ENCODE measurements at regions not wholly inside any gene's neighbourhood (a gene's known extent, or its start where the extent isn't known, plus 50 kb on each side); places are given as distances from the start of the nearest gene placed in this dataset.

DNA sequence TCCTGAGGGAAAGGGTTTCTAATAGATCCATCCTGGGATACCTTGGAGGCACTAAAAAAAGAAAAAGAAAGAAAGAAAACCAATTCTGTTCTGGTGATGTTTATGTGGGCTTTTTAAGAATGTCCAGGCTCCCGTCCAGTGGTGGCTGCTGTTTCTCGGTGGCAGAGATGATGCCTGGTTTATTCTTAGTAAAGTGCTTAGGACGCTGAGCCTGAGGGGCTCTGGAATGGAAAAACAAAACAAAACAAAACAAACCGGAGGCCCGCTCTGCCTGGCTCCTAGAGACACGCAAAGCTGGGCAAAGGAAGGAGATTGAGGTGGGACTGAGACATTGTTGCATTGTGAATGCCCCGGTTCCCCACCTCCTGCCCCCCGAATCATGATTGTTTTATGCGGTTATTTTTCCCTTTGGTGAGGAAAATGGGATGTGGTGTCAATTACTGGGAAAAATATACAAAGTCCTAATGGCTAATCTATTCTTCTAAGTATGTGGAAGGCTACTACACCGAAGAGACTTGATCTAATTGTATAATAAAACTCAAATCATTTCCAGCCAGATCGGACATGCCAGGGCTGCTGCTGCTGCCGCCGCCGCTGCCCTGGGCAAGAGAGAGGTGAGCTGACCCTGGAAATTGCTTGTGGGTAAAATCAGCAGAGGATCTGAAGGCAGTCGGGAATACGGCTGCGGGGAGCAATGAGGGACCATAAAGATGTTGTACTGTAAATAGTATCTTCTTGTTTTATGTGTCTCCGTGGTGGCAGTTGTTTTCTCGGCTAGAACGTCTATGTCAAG lies 644.9 kb downstream of the CCDC171 start:
- WGBS (ENCODE audit: insufficient coverage): 93% methylated on average over 10 of the region's 20 CpGs

DNA sequence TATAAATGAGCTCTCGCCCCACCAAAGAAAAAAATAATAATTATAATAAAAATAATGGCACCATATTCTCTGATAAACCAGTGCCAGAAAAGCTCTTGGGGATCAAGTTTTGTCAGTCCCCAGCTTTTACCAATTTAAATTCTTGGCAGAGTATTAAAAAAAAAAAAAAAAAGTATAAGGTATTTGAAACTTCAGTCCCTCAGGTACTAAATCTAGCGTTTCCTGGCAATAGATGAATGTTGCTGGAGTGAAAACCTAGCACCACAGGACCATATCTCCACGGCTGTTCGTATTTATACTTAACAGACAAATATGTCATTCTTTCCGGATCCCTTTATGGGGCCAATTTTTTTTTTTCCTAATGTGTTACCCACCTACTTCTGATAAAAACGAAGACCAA lies 646.2 kb downstream of the CCDC171 start:
- POLR2A ChIA-PET: no interaction called here
- Histone ChIP-seq H3K27ac (ENCODE audit: low read length) (no peak overlapping the region), H3K4me3 (ENCODE audit: control insufficient read depth in 1 of 2, extremely low read depth in 1 of 2, low read length in 1 of 2) (no peak overlapping the region), H3K36me3 (ENCODE audit: control insufficient read depth in 2 of 2, extremely low read depth in 1 of 2, insufficient read depth in 1 of 2, low read length in 1 of 2) (no peaks in the 10 kb centered on the region), H3K4me1 (ENCODE audit: control insufficient read depth in 1 of 2, extremely low read depth in 1 of 2, insufficient read depth in 2 of 2, low read length in 2 of 2) (no peaks in the 10 kb centered on the region), H3K27me3 (replicated peaks in 1 of 2; ENCODE audit: control insufficient read depth in 2 of 2, extremely low read depth in 1 of 2, insufficient read depth in 2 of 2, low read length in 1 of 2) (no peaks in the 10 kb centered on the region), H3K9me3 (no peaks in the 10 kb centered on the region)
- ATAC-seq (replicated peaks in 1 of 4) (no peak), DNase-seq (no peak)
- Mint-ChIP-seq H3K9me3 (peaks cover 0 to 6% (median 3%) of the 10 kb centered on the region in 3 donors), H3K4me1 (no peaks in the 10 kb centered on the region), H3K27me3 (peaks cover 0 to 9% of the 10 kb centered on the region in 2 donors), H3K36me3 (no peaks in the 10 kb centered on the region), H3K27ac (no peak overlapping the region), H3K4me3 (no peak overlapping the region)
- CTCF ChIA-PET: interaction anchor here (0.5 to 0.7 kb wide), 2 partner anchors 13 to 331 kb away, joined by 3 to 5 read pairs; no protein-coding TSS in a partner anchor
- WGBS (ENCODE audit: insufficient coverage): 90% methylated on average over 2 of the region's 6 CpGs

More for the DNA sequence above, 644.9 kb downstream of the CCDC171 start:
- CTCF ChIA-PET: interaction anchor here in 1 of 2 donors (0.7 kb wide), 1 partner anchor 12 kb away, joined by 5 read pairs; no protein-coding TSS in a partner anchor
- ATAC-seq (replicated peaks in 1 of 4) (no peak), DNase-seq (no peak)
- H3K4me1 Mint-ChIP-seq: no peaks in the 10 kb centered on the region
- Histone ChIP-seq H3K4me1 (ENCODE audit: control insufficient read depth in 1 of 2, extremely low read depth in 1 of 2, insufficient read depth in 2 of 2, low read length in 2 of 2) (no peaks in the 10 kb centered on the region), H3K36me3 (ENCODE audit: control insufficient read depth in 2 of 2, extremely low read depth in 1 of 2, insufficient read depth in 1 of 2, low read length in 1 of 2) (no peaks in the 10 kb centered on the region), H3K27ac (ENCODE audit: low read length) (no peak overlapping the region), H3K27me3 (replicated peaks in 1 of 2; ENCODE audit: control insufficient read depth in 2 of 2, extremely low read depth in 1 of 2, insufficient read depth in 2 of 2, low read length in 1 of 2) (no peaks in the 10 kb centered on the region), H3K9me3 (no peaks in the 10 kb centered on the region), H3K4me3 (ENCODE audit: control insufficient read depth in 1 of 2, extremely low read depth in 1 of 2, low read length in 1 of 2) (no peak overlapping the region)
- POLR2A ChIA-PET: no interaction called here
- H3K4me3 Mint-ChIP-seq: no peak overlapping the region
- H3K36me3 Mint-ChIP-seq: no peaks in the 10 kb centered on the region
- no peak overlapping the region for H3K27ac Mint-ChIP-seq
- peaks cover 3 to 9% of the 10 kb centered on the region in 2 donors for H3K27me3 Mint-ChIP-seq
- H3K9me3 Mint-ChIP-seq: peaks cover 0 to 6% (median 0%) of the 10 kb centered on the region in 3 donors

DNA sequence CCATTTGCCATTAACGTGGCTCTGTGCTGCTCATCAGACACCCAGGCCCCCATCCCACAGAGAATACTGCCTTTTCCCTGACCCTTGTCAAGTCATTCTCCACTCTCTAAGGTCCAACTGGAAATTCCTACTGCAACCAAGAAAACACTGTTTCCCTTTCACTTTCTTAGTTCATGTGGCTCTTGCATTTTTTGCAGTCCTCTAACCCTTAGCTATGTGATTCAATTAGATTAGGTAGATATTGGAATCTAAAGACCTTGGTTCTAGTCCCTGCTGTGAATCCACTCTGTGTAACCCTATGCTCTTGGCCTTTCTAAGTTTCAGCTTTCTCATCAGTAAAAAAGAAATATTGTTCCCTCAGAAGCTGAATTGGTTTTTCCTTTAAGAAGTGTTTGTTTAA lies 649.4 kb downstream of the CCDC171 start:
- no peak for DNase-seq
- WGBS (ENCODE audit: insufficient coverage): 53% methylated on average over 1 of the region's 1 CpG
- H3K4me1 Mint-ChIP-seq: peaks cover 0 to 7% (median 0%) of the 10 kb centered on the region in 3 donors
- no peak overlapping the region for H3K27ac Mint-ChIP-seq
- H3K27me3 Mint-ChIP-seq: peaks cover 0 to 6% of the 10 kb centered on the region in 2 donors
- peaks cover 2 to 4% (median 3%) of the 10 kb centered on the region in 3 donors for H3K9me3 Mint-ChIP-seq
- no peak overlapping the region for H3K4me3 Mint-ChIP-seq
- Histone ChIP-seq H3K4me1 (ENCODE audit: control insufficient read depth in 1 of 2, extremely low read depth in 1 of 2, insufficient read depth in 2 of 2, low read length in 2 of 2) (peaks cover 0 to 2% of the 10 kb centered on the region in 2 experiments), H3K4me3 (ENCODE audit: control insufficient read depth in 1 of 2, extremely low read depth in 1 of 2, low read length in 1 of 2) (no peak overlapping the region), H3K27ac (ENCODE audit: low read length) (no peak overlapping the region), H3K9me3 (no peaks in the 10 kb centered on the region), H3K27me3 (replicated peaks in 1 of 2; ENCODE audit: control insufficient read depth in 2 of 2, extremely low read depth in 1 of 2, insufficient read depth in 2 of 2, low read length in 1 of 2) (no peaks in the 10 kb centered on the region), H3K36me3 (ENCODE audit: control insufficient read depth in 2 of 2, extremely low read depth in 1 of 2, insufficient read depth in 1 of 2, low read length in 1 of 2) (no peaks in the 10 kb centered on the region)
- ATAC-seq (replicated peaks in 1 of 4): no peak
- ChIA-PET POLR2A (no interaction called here), CTCF (interaction anchor here in 1 of 2 donors (0.7 kb wide), 1 partner anchor 1062 kb away, joined by 5 read pairs; no protein-coding TSS in a partner anchor)
- no peaks in the 10 kb centered on the region for H3K36me3 Mint-ChIP-seq

DNA sequence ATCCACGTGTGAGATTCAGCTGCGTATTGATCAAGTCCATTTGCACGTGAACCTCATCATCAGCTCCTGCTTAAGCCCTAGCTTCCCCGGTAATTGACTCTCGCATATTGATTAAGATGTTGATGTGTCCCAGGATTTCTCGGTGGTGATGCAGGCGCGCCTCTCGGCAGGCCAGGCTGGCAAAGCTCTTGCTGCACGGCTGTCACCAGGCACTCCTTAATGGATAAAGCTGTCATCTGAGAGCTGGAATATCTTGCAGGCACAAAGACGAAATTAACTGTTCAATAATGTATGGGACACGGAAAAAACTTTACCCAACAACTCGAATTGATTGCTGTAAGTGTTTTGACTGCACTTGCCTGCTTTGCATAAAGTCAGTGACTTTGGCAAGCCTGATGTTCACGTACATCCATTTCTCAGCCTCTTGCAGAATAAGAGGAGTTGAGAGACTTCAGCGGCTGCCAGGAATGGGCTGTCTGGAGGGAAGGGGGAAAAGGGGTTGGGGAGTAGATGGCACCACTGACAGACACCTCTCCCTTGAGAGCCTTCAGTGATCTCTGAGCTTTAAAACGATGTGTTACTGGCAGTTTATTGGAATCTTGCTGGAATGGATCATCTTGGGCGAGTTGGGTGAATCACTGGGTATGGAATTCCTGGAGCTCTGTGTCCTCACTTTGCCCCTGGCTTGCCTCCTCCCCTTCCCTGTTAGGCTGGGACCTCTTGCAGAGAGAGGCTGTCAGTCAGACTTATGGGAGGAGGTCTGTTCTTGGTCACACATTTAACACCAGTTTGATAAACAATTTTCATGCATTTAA lies 650.3 kb downstream of the CCDC171 start:
- no peaks in the 10 kb centered on the region for H3K36me3 ChIP-seq (ENCODE audit: control insufficient read depth in 2 of 2, extremely low read depth in 1 of 2, insufficient read depth in 1 of 2, low read length in 1 of 2)
- H3K27ac ChIP-seq (ENCODE audit: low read length): no peak overlapping the region
- DNase-seq: no peak
- ChIA-PET POLR2A (no interaction called here), CTCF (no interaction called here)
- no peak for ATAC-seq (replicated peaks in 1 of 4)
- H3K27me3 ChIP-seq (replicated peaks in 1 of 2; ENCODE audit: control insufficient read depth in 2 of 2, extremely low read depth in 1 of 2, insufficient read depth in 2 of 2, low read length in 1 of 2): no peaks in the 10 kb centered on the region
- H3K4me3 ChIP-seq (ENCODE audit: control insufficient read depth in 1 of 2, extremely low read depth in 1 of 2, low read length in 1 of 2): no peak overlapping the region
- WGBS (ENCODE audit: insufficient coverage): 83% methylated on average over 12 of the region's 17 CpGs
- peaks cover 0 to 8% (median 0%) of the 10 kb centered on the region in 3 donors for H3K4me1 Mint-ChIP-seq
- H3K4me1 ChIP-seq (ENCODE audit: control insufficient read depth in 1 of 2, extremely low read depth in 1 of 2, insufficient read depth in 2 of 2, low read length in 2 of 2): peaks cover 0 to 4% of the 10 kb centered on the region in 2 experiments
- H3K4me3 Mint-ChIP-seq: no peak overlapping the region
- peaks cover 0 to 6% of the 10 kb centered on the region in 2 donors for H3K27me3 Mint-ChIP-seq
- peaks cover 2 to 4% (median 3%) of the 10 kb centered on the region in 3 donors for H3K9me3 Mint-ChIP-seq
- no peaks in the 10 kb centered on the region for H3K36me3 Mint-ChIP-seq
- no peak overlapping the region for H3K27ac Mint-ChIP-seq
- no peaks in the 10 kb centered on the region for H3K9me3 ChIP-seq

DNA sequence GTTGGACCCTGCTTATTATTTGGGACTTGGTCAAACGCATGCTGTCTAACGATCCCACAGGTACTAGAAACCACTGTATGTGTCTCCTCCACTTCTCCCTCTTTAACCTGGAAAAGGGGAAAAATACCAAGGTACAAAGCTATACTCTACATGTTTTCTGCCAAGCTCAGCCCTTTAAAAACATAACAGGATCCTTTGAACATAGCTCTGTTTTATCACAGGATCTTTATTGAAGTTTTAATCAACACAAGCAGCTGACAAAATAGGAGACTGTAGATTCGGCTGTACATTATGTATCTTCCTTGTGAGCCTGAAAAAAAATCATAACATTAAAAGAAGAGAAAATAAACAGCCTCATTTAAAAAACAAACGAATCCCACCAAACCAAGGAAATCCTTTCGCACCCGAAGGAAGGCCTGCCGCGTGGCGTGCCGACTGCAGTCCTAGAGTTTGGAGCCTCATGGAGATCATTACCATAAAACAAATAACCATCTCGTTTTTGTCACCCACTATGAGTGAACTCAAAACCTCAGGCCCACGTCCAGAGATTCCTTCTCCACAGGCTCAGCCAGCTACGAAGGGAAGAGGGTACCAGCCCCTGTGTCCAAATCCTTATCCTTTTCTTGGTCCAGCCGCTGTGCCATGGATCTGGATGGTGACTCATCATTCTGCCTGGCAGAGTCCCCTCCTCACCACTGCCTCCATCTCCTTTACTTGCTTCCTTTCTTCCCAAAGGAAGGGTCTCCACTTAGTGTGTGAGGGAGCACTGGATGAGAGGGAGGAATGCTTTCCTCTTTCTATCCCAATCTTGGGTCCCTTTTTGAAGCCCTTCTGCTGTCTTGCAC lies 651.1 kb downstream of the CCDC171 start:
- ATAC-seq (replicated peaks in 1 of 4) (no peak), DNase-seq (no peak)
- ChIA-PET POLR2A (no interaction called here), CTCF (interaction anchor here in 1 of 2 donors (0.5 kb wide), 1 partner anchor 15 kb away, joined by 5 read pairs; no protein-coding TSS in a partner anchor)
- WGBS (ENCODE audit: insufficient coverage): 83% methylated on average over 10 of the region's 14 CpGs
- peaks cover 0 to 6% of the 10 kb centered on the region in 2 donors for H3K27me3 Mint-ChIP-seq
- Histone ChIP-seq H3K4me3 (ENCODE audit: control insufficient read depth in 1 of 2, extremely low read depth in 1 of 2, low read length in 1 of 2) (no peak overlapping the region), H3K4me1 (ENCODE audit: control insufficient read depth in 1 of 2, extremely low read depth in 1 of 2, insufficient read depth in 2 of 2, low read length in 2 of 2) (peaks cover 0 to 4% of the 10 kb centered on the region in 2 experiments), H3K27me3 (replicated peaks in 1 of 2; ENCODE audit: control insufficient read depth in 2 of 2, extremely low read depth in 1 of 2, insufficient read depth in 2 of 2, low read length in 1 of 2) (no peaks in the 10 kb centered on the region), H3K36me3 (ENCODE audit: control insufficient read depth in 2 of 2, extremely low read depth in 1 of 2, insufficient read depth in 1 of 2, low read length in 1 of 2) (no peaks in the 10 kb centered on the region), H3K9me3 (no peaks in the 10 kb centered on the region), H3K27ac (ENCODE audit: low read length) (no peak overlapping the region)
- peaks cover 3 to 4% (median 3%) of the 10 kb centered on the region in 3 donors for H3K9me3 Mint-ChIP-seq
- no peak overlapping the region for H3K27ac Mint-ChIP-seq
- no peak overlapping the region for H3K4me3 Mint-ChIP-seq
- peaks cover 0 to 8% (median 0%) of the 10 kb centered on the region in 3 donors for H3K4me1 Mint-ChIP-seq
- no peaks in the 10 kb centered on the region for H3K36me3 Mint-ChIP-seq

DNA sequence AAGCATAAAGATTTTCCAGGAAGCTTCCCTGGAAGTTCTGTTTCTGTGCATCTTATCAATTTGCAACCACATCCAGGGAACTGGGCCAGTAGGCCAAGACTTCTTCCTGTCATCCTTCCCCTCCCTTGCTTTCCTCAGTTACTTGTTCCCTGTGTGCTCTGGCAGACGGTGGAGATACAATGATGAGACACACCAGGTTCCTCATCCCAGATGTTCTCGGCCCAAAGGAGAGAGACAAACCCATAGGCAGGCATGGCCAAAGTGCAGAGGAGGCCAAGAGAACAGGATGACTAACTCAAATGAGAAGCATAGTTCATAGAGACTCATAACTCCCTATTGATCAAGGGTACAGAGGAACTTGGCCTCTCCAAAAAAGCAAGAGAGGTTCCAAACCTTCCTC lies 652.6 kb downstream of the CCDC171 start:
- no peak overlapping the region for H3K4me3 ChIP-seq (ENCODE audit: control insufficient read depth in 1 of 2, extremely low read depth in 1 of 2, low read length in 1 of 2)
- ChIA-PET POLR2A (no interaction called here), CTCF (no interaction called here)
- Mint-ChIP-seq H3K27me3 (peaks cover 0 to 6% of the 10 kb centered on the region in 2 donors), H3K4me3 (no peak overlapping the region), H3K27ac (no peak overlapping the region), H3K36me3 (no peaks in the 10 kb centered on the region), H3K4me1 (peaks cover 0 to 8% (median 0%) of the 10 kb centered on the region in 3 donors), H3K9me3 (peaks cover 4 to 7% (median 5%) of the 10 kb centered on the region in 3 donors)
- DNase-seq: no peak
- H3K27me3 ChIP-seq (replicated peaks in 1 of 2; ENCODE audit: control insufficient read depth in 2 of 2, extremely low read depth in 1 of 2, insufficient read depth in 2 of 2, low read length in 1 of 2): no peaks in the 10 kb centered on the region
- H3K4me1 ChIP-seq (ENCODE audit: control insufficient read depth in 1 of 2, extremely low read depth in 1 of 2, insufficient read depth in 2 of 2, low read length in 2 of 2): peaks cover 0 to 4% of the 10 kb centered on the region in 2 experiments
- H3K27ac ChIP-seq (ENCODE audit: low read length): no peak overlapping the region
- no peaks in the 10 kb centered on the region for H3K9me3 ChIP-seq
- no peaks in the 10 kb centered on the region for H3K36me3 ChIP-seq (ENCODE audit: control insufficient read depth in 2 of 2, extremely low read depth in 1 of 2, insufficient read depth in 1 of 2, low read length in 1 of 2)
- WGBS (ENCODE audit: insufficient coverage): no CpG with 5 or more reads among the region's 2 CpGs
- no peak for ATAC-seq (replicated peaks in 1 of 4)
